CD4-positive, CD25-positive, alpha-beta regulatory T cell (primary cell): ENCODE measurements at regions not wholly inside any gene's neighbourhood (a gene's known extent, or its start where the extent isn't known, plus 50 kb on each side); places are given as distances from the start of the nearest gene placed in this dataset.

Experiments
- ATAC-seq, 2 donors: fragments of 150-1000 bp; cut with Tn5 transposase; one replicate each; pipeline ENCODE4 v1.10.0; 2021; ENCODE audit warnings: low read depth in 2 of 2, moderate number of reproducible peaks in 2 of 2, moderate library complexity in 1 of 2
- DNase-seq, 3 donors: peaks; one replicate each; pipeline versions ENCODE4 v3.0.0 to v3.0.0-alpha.2; 2012 to 2022; ENCODE audit warnings: mixed read lengths in 1 of 3
- H3K27ac ChIP-seq: one replicate; pipeline ENCODE4 v1.7.0; 2013; ENCODE audit warnings: mild to moderate bottlenecking, low read length; ENCODE audit not compliant: insufficient read depth, poor library complexity, severe bottlenecking
- H3K27me3 ChIP-seq: one replicate; pipeline ENCODE4 v1.7.0; 2013; ENCODE audit warnings: low read length; ENCODE audit not compliant: control insufficient read depth, insufficient read depth
- H3K36me3 ChIP-seq: one replicate; pipeline ENCODE4 v1.7.0; 2013; ENCODE audit warnings: mild to moderate bottlenecking, low read length, moderate library complexity; ENCODE audit not compliant: control insufficient read depth, insufficient read depth
- H3K4me1 ChIP-seq: 2 replicates; pipeline ENCODE4 v1.7.0; 2013; ENCODE audit warnings: mild to moderate bottlenecking, low read length; ENCODE audit not compliant: insufficient read depth, control insufficient read depth, poor library complexity, severe bottlenecking
- H3K4me3 ChIP-seq: one replicate; pipeline ENCODE4 v1.7.0; 2013; ENCODE audit warnings: low read depth, mild to moderate bottlenecking, low read length, moderate library complexity
- H3K9me3 ChIP-seq, 2 experiments: 1 replicate in 1 of 2; 2 replicates in 1 of 2; pipeline ENCODE4 v1.7.0; 2013; ENCODE audit warnings: low read length in 2 of 2, mild to moderate bottlenecking in 1 of 2, moderate library complexity in 1 of 2; ENCODE audit not compliant: control insufficient read depth in 2 of 2
- H3K27ac Mint-ChIP-seq, 3 donors: one replicate each; pipeline ENCODE4 v1.8.0; 2020 to 2022; ENCODE audit warnings: mild to moderate bottlenecking in 3 of 3, mixed read lengths in 3 of 3, moderate library complexity in 2 of 3
- H3K27me3 Mint-ChIP-seq: one replicate; pipeline ENCODE4 v1.8.0; 2022; ENCODE audit warnings: mild to moderate bottlenecking, mixed read lengths
- H3K36me3 Mint-ChIP-seq: one replicate; pipeline ENCODE4 v1.8.0; 2020; ENCODE audit warnings: mixed read lengths
- H3K4me1 Mint-ChIP-seq, 4 donors: one replicate each; pipeline ENCODE4 v1.8.0; 2020 to 2022; ENCODE audit warnings: mixed read lengths in 4 of 4, mild to moderate bottlenecking in 1 of 4
- H3K4me3 Mint-ChIP-seq, 4 donors: one replicate each; pipeline ENCODE4 v1.8.0; 2020 to 2022; ENCODE audit warnings: mild to moderate bottlenecking in 4 of 4, mixed read lengths in 4 of 4, moderate library complexity in 3 of 4
- H3K9me3 Mint-ChIP-seq, 7 donors: one replicate each; pipeline ENCODE4 v1.8.0; 2020 to 2022; ENCODE audit warnings: mixed read lengths in 7 of 7, mild to moderate bottlenecking in 3 of 7, moderate library complexity in 2 of 7

- Mint-ChIP-seq H3K4me3 (no peak overlapping the region), H3K9me3 (peaks cover 0 to 8% (median 0%) of the 10 kb centered on the region in 7 donors), H3K27me3 (peaks cover 7% of the 10 kb centered on the region), H3K36me3 (no peaks in the 10 kb centered on the region), H3K27ac (no peak overlapping the region), H3K4me1 (no peaks in the 10 kb centered on the region)
- DNase-seq = no peak
- Histone ChIP-seq H3K27ac (no peak overlapping the region), H3K36me3 (no peaks in the 10 kb centered on the region), H3K9me3 (no peaks in the 10 kb centered on the region), H3K4me3 (no peak overlapping the region), H3K4me1 (no peaks in the 10 kb centered on the region), H3K27me3 (no peaks in the 10 kb centered on the region)
- ATAC-seq = no peak
Observed at GRCh38 chr2:15813481-15814266, 126.7 kb upstream of the MYCN start.

GRCh38 chr2:15814403-15814802 is 125.9 kb upstream of the MYCN start:
- Mint-ChIP-seq H3K27me3 (peaks cover 7% of the 10 kb centered on the region), H3K27ac (no peak overlapping the region), H3K9me3 (peaks cover 0 to 8% (median 0%) of the 10 kb centered on the region in 7 donors), H3K36me3 (no peaks in the 10 kb centered on the region), H3K4me3 (no peak overlapping the region), H3K4me1 (no peaks in the 10 kb centered on the region)
- Histone ChIP-seq H3K4me3 (no peak overlapping the region), H3K9me3 (no peaks in the 10 kb centered on the region), H3K36me3 (no peaks in the 10 kb centered on the region), H3K4me1 (no peaks in the 10 kb centered on the region), H3K27ac (no peak overlapping the region), H3K27me3 (peaks cover 3% of the 10 kb centered on the region)
- DNase-seq (no peak), ATAC-seq (no peak)

- ATAC-seq (no peak), DNase-seq (no peak)
- H3K9me3 Mint-ChIP-seq = peaks cover 0 to 8% (median 0%) of the 10 kb centered on the region in 7 donors
- Histone ChIP-seq H3K9me3 (no peaks in the 10 kb centered on the region), H3K27ac (no peak overlapping the region), H3K4me3 (no peak overlapping the region), H3K27me3 (peaks cover 3% of the 10 kb centered on the region), H3K36me3 (no peaks in the 10 kb centered on the region), H3K4me1 (no peaks in the 10 kb centered on the region)
- H3K36me3 Mint-ChIP-seq = no peaks in the 10 kb centered on the region
- H3K27ac Mint-ChIP-seq = no peak overlapping the region
- H3K4me1 Mint-ChIP-seq = no peaks in the 10 kb centered on the region
- H3K4me3 Mint-ChIP-seq = no peak overlapping the region
- peaks cover 7% of the 10 kb centered on the region for H3K27me3 Mint-ChIP-seq
Observed at GRCh38 chr2:15814946-15815345, 125.4 kb upstream of the MYCN start.

- Mint-ChIP-seq H3K9me3 (peaks cover 0 to 9% (median 0%) of the 10 kb centered on the region in 7 donors), H3K36me3 (no peaks in the 10 kb centered on the region), H3K27me3 (peaks cover 7% of the 10 kb centered on the region), H3K4me3 (no peak overlapping the region), H3K27ac (no peak overlapping the region), H3K4me1 (no peaks in the 10 kb centered on the region)
- Histone ChIP-seq H3K27ac (no peak overlapping the region), H3K4me3 (no peak overlapping the region), H3K27me3 (peaks cover 3% of the 10 kb centered on the region), H3K4me1 (no peaks in the 10 kb centered on the region), H3K36me3 (no peaks in the 10 kb centered on the region), H3K9me3 (no peaks in the 10 kb centered on the region)
- DNase-seq (no peak), ATAC-seq (no peak)
Observed at GRCh38 chr2:15816226-15816625, 124.1 kb upstream of the MYCN start.

GRCh38 chr2:15816674-15817406 is 123.5 kb upstream of the MYCN start:
- peaks cover 7% of the 10 kb centered on the region for H3K27me3 Mint-ChIP-seq
- no peaks in the 10 kb centered on the region for H3K4me1 Mint-ChIP-seq
- H3K9me3 Mint-ChIP-seq = peaks cover 0 to 9% (median 0%) of the 10 kb centered on the region in 7 donors
- no peaks in the 10 kb centered on the region for H3K36me3 ChIP-seq
- no peak for DNase-seq
- H3K4me1 ChIP-seq = no peaks in the 10 kb centered on the region
- ATAC-seq = no peak
- H3K4me3 ChIP-seq = no peak overlapping the region
- no peaks in the 10 kb centered on the region for H3K9me3 ChIP-seq
- no peak overlapping the region for H3K27ac Mint-ChIP-seq
- no peak overlapping the region for H3K4me3 Mint-ChIP-seq
- no peaks in the 10 kb centered on the region for H3K36me3 Mint-ChIP-seq
- H3K27me3 ChIP-seq = peaks cover 3% of the 10 kb centered on the region
- H3K27ac ChIP-seq = no peak overlapping the region

- no peaks in the 10 kb centered on the region for H3K36me3 Mint-ChIP-seq
- no peaks in the 10 kb centered on the region for H3K9me3 ChIP-seq
- H3K4me3 ChIP-seq = no peak overlapping the region
- no peak overlapping the region for H3K27ac ChIP-seq
- no peaks in the 10 kb centered on the region for H3K4me1 Mint-ChIP-seq
- H3K36me3 ChIP-seq = no peaks in the 10 kb centered on the region
- H3K27ac Mint-ChIP-seq = no peak overlapping the region
- peaks cover 7% of the 10 kb centered on the region for H3K27me3 Mint-ChIP-seq
- no peak overlapping the region for H3K4me3 Mint-ChIP-seq
- H3K4me1 ChIP-seq = no peaks in the 10 kb centered on the region
- H3K27me3 ChIP-seq = peaks cover 3% of the 10 kb centered on the region
- ATAC-seq (no peak), DNase-seq (no peak)
- H3K9me3 Mint-ChIP-seq = peaks cover 0 to 9% (median 0%) of the 10 kb centered on the region in 7 donors
Observed at GRCh38 chr2:15817748-15818147, 122.6 kb upstream of the MYCN start.

GRCh38 chr2:15818318-15818753 is 122.0 kb upstream of the MYCN start:
- no peak for ATAC-seq
- no peak overlapping the region for H3K4me3 Mint-ChIP-seq
- H3K9me3 Mint-ChIP-seq = peaks cover 0 to 9% (median 0%) of the 10 kb centered on the region in 7 donors
- H3K36me3 ChIP-seq = no peaks in the 10 kb centered on the region
- H3K27me3 Mint-ChIP-seq = peaks cover 7% of the 10 kb centered on the region
- H3K27me3 ChIP-seq = peaks cover 3% of the 10 kb centered on the region
- no peak overlapping the region for H3K4me3 ChIP-seq
- H3K27ac ChIP-seq = no peak overlapping the region
- no peaks in the 10 kb centered on the region for H3K4me1 ChIP-seq
- H3K27ac Mint-ChIP-seq = no peak overlapping the region
- H3K4me1 Mint-ChIP-seq = no peaks in the 10 kb centered on the region
- H3K9me3 ChIP-seq = no peaks in the 10 kb centered on the region
- no peak for DNase-seq
- no peaks in the 10 kb centered on the region for H3K36me3 Mint-ChIP-seq
